DLD1 (cell line): ENCODE measurements at regions not wholly inside any gene's neighbourhood (a gene's known extent, or its start where the extent isn't known, plus 50 kb on each side); places are given as distances from the start of the nearest gene placed in this dataset.
"Not testable (repeated sequence)": the region's sequence is repeated elsewhere in the genome, so short reads cannot be mapped to it uniquely, and the experiment has no call there.

Experiments
- in situ Hi-C: cut with HindIII; loops from 2 replicates; pipeline ENCODE4 v1.10.0; 2017; ENCODE audit warnings: low sequenced_read_pairs

DNA sequence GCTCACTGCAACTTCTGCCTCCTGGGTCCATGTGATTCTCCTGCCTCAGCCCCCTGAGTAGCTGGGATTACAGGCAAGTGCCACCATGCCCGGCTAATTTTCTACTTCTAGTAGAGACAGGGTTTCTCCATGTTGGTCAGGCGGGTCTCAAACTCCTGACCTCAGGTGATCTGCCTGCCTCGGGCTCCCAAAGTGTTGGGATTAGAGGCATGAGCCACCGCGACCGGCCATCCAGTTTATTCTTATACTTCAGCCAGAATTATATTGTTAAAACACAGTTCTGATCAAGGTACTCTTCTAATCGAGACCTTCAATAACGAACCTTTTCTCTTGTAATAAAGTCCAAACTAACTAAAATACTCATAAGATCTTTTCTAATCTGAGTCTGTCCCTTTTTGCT lies 119.6 kb upstream of the FAR2 start:
- in situ Hi-C loops = not testable (repeated sequence)

DNA sequence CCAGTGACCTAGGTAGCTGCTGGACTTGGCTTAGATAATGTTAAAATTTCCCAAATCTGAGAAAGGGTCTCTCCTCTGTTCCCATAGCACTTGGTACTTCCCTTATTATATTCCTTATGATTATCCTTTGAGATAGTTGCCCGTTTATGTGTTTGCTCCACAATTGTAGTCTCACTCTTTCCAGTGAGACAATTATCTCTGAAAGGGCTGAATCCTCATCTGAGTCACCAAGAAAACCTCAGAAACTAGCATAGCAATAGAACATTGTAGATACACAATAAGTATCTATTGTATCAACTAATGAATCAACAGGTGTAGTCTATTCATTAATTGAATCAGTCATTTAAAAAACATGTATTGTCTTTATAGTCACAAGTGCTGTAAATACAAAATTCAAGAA lies 119.1 kb upstream of the FAR2 start:
- in situ Hi-C loops = no loop called here

DNA sequence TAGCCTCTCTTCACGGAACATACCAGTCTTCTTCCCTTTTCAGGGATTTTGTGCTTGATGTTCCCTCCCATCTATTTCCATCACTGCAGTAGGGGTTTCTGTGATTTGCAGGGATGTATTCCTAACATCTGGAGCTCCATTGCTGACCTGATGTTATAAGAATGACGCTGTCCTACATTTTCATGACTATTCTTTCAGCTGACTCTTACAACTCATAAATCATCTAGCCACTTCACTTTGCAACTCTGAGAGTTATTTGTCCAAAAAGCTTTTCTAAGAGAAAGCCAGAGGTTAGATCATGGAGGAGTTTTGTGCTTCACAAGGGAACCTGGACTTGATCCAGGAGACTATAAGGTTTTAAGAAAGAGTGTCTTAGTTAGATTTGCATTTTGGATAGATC lies 116.6 kb upstream of the FAR2 start:
- in situ Hi-C loops = no loop called here

DNA sequence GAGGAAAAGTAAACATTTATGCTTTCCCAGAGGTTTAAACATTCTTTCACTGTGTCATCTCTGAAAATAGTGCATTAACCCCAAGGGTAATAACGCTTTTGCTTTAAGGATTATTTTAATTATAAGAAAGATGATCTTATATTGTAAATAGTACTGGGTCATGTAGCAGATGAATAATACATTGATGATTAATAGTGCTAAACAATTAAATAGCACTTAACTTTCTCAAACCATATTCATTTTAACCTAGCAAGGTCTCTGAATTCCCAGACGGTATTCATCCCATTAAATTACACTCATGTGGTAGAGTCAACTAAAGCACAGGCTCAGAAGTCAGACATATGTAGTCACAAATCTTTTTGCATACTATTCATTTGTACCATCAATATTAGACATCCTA lies 115.6 kb upstream of the FAR2 start:
- in situ Hi-C loops = no loop called here

DNA sequence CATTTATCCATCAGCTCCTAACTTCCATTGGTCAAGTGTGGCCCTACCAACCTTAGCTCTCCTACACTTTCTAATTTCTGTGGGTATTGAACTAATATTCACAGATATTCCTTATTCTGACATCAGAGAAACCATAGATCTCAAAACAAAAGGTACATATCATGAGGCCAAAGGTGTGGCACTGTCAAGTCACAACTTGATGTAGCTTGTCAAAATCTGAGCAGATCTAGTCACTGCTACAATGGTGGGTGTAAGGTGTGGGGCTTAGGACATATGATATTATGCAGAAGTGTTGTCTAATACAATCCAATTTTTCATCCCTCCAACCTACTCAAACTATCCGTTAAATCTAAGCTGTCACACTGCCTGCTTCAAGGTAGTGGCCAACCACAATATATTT lies 114.0 kb upstream of the FAR2 start:
- in situ Hi-C loops = no loop called here

DNA sequence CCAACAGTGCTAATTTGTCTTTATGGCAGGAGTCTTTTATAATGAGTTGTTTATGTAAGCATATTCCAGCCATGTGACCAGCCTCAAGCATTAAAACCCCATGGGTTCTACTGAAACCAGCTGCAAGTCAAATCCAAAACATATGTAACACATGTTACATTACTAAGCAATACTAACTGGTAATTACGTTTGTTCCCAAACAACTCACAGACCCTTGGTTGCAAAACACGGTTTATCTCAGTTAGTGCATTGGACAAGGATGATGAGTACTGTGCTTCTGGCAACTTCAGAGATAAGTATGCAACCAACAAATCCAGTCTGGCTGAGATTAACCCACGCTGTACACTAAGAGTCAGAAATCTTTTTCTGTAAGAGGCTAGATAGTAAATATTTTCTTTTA lies 110.1 kb upstream of the FAR2 start:
- in situ Hi-C loops = no loop called here

DNA sequence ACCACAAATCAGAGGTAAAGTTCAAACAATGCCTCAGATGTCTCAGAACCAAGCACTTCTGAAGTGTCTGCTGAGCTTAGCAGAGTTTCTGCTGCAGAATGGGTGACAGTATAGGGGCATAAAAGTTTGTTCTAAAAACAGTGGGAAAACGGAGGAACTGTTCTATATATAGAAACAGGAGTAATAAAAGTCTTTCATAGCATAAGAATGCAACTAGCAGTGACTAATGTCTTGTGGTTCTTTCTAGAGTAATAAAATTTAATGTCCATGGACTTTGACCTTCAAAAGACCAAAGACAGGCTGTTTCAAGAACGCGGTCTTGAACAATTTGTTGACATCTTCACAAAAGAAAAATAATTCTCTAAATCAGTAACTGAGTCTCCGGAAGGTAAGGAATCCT lies 107.5 kb upstream of the FAR2 start:
- in situ Hi-C loops = no loop called here

DNA sequence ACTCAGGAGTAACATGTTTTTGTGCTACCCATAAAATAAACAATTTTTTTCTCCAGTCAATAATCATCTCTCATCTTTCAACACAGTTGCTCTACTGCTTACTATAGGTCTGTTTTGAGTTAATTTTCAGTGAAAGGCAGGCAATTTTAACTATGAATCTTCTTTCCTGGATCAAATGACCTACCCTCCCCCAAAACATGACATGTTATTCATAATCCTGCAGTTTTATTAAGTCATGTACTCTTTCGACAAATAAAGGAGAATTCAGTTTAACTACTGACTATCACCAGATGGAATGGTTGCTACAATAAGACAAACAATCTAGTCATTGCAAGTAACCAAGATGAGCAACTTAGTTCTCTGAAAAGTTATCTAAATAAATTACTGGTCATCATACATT lies 106.0 kb upstream of the FAR2 start:
- in situ Hi-C loops = no loop called here

DNA sequence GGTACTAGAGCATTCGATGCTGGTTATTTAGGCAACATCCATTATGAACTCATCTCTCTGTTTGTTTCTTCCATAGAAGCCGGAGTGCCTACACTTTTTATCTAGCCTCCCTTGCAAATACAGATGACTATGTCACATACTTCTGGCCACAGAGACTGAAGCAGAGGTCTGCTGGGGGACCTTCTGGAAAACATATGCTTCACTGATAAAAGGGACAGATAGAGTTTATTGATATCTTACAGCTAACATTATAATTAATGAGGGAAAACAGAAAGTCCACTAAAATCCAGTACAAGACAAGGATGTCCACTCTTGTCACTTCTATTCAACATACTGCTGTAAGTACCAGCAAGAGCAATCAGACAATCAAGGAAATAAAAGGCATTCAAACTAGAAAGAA lies 104.3 kb upstream of the FAR2 start:
- in situ Hi-C loops = no loop called here

DNA sequence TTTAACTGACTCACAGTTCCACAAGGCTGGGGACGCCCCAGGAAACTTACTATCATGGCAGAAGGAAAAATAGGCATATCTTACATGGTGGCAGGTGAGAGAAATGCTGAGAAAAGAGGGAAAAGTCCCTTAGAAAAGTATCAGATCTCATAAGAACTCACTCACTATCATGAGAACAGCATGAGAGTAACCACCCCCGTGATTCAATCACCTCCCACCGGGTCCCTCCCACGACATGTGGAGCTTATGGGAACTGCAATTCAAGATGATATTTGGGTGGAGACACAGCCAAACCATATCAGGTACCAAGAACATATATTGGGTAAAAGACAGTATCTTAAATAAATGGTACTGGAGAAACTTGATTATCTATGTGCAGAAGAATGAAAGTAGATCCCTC lies 100.3 kb upstream of the FAR2 start:
- in situ Hi-C loops = no loop called here

DNA sequence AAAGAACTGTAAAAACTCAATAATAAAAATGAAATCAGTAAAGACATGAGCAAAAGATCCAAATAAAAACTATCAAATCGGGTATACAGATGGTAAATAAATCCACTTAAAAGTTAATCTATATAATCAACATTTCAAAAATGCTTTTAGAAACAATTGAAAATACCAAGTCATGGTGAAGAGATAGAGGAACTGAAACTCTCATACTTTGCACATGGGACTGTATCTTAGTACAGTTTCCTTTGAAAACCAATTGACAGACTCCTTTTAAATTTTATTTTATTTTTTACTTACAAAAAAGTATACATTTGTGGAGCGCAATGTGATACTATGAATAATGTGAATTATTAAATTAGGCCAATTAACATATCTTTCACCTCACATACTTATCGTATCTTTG lies 98.6 kb upstream of the FAR2 start:
- in situ Hi-C loops = no loop called here

DNA sequence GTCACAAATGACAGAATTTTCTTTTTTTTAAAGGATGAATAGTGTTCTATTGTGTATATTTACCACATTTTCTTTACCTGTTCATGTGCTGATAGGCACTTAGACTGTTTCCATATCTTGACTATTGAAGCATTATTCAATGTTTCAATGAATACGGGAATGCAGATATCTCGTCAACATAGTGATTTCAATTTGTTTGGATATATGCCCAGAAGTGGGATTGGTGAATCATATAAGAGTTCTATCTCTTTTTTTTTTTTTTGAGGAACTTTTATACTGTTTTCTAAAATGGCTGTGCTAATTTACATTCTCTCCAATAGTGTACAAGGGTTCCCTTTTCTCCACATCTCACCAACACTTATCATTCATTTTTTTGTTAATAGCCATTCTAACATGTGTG lies 97.9 kb upstream of the FAR2 start:
- in situ Hi-C loops = no loop called here

DNA sequence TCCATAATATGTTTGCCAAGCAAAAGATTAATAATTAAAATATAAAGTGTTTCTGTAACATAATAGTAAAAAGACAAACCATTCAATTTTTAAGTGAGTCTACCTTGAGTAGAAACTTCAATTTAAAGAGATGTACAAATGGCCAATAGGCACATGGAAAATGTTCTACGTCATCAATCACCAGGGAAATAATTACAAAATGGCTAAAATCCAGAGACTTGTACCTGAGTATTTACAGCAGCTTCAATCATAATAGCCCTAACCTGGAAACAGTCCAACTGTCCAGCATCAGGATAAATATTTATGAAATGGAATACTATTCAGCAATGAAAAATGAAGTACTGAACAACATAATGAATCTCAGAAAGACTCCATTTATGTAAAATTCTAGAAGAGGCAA lies 95.5 kb upstream of the FAR2 start:
- in situ Hi-C loops = no loop called here

DNA sequence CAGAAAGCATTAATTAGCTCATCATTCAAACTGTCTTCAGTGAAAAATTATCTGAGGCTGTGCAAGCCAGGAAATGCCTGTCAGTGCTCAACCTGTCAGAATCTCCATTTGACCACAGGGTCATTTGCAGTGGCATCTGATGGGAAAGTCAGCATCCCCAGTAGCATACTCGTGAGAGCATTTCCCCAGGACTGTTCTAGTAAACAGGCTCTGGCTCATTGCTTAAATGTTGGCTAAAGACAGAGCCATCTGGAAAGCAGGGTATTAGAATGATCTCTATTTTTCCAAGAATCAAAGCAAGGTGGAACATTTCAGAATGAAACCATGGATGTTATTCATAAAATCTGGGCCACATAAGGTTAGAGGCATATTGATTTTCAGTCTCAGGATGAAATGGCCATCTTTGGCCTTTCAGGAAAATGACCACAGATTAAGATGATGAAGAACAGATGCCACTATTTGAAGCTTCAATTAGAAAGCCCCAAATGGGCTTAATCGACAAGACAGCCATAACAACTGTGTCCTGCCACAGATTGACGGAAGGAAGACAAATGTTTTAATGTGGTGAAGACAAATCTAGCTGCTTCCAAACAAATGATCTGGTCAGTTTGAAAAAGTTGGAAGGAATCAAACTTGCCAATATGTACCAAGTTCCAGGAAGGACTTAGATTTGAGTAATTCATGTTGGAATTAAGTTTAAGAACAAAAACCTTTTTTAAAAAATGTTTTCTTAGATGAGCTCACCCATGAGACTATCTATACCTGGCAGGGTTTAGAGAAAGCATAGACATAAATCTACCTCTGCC lies 94.0 kb upstream of the FAR2 start:
- in situ Hi-C loops = no loop called here

DNA sequence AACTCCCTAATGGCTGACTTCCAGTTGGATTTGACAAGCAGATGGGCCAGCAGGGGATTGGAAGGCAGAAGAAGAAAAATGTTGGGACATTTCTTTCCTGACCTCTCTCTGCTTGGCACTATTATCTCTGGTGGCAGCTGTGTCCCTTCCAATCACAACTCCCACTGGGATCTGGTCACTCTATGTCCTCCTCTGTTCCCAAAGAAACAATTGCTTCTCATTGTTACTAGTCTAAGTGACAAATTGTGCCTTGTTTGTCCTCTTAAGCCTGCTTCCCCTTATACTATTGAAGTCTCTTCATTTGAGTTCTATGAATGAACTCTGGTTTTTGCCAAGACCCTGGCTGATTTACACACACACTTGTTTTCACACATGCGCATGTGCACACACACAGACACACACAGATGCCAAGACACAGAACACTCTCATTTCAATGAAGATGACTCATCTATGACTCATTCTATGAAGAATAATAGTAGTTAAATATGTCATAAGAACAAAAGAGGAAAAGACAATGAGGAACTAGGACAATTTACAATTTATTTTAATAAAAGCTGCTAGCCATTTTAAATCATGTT lies 83.0 kb upstream of the FAR2 start:
- in situ Hi-C loops = no loop called here

DNA sequence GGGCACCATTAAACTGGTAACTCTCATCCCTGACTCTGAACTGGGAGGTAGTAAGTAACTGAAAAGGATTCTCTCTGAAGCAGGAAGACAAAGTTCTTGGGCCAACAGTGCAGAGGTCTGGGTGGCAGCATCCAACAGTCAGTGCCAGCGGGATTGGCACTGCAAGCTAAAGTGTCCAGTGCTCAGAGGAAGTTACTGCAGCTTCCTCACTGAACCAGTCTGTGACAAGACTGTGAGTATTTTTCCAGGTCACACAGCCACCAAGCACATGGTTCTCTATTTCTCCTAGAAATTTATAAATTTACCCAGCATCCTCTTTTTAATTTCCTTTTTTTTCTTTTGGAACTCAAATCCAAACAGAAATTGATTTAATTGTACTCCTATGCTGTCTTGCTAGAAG lies 81.6 kb upstream of the FAR2 start:
- in situ Hi-C loops = no loop called here

DNA sequence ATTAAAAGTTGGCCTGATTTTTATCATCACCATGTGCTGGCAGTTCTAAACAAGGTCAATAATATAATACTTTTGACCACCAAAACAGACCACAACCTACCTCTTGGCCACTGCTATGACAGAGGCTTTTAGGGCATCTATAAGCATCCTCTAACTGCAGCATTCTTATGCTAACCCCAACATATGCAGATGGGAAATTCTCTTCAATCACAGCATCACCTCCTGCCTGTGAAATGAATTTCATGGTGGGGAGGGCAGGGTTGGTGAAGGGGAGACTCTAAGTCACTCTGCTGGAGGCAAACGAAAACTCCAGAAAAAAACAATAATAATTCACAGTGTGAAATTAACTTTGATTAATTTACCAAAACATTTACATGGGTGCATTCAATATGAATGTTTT lies 78.8 kb upstream of the FAR2 start:
- in situ Hi-C loops = no loop called here

DNA sequence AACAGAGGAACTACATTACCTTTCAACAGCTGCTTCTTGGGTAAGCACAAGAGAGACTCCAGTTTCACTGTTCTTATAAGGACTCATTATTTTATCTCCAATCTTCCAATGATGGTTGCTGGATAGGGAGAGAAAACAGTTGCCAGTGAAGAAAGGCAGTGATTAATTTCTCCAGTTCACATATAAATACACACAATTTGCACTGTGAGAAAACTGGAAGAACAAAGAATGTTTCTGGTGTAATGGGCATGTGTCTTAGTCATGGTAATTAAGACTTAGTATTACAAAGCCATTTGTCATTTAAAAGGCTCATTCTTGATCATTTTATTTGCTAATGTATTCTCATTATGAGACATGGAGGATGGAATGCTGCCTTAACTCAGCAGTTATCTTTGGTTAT lies 78.0 kb upstream of the FAR2 start:
- in situ Hi-C loops = no loop called here

DNA sequence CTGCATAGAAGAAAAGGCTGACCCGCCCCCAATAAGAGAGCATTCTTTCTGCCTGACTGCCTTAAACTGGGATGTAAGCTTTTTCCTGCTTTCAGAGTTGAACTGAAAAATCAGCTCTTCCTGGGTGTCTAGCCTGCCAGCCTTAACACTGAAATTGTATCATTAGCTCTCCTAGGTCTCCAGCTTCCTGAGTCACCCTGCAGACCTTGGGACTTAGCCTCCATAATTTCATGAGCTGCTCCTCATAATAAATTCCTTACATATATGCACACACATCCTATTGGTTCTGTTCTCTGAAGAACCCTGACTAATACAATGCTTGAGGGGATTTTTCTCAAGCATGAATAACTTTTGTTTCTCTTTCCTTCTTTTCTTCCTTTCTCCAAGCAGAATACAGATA lies 76.4 kb upstream of the FAR2 start:
- in situ Hi-C loops = no loop called here

DNA sequence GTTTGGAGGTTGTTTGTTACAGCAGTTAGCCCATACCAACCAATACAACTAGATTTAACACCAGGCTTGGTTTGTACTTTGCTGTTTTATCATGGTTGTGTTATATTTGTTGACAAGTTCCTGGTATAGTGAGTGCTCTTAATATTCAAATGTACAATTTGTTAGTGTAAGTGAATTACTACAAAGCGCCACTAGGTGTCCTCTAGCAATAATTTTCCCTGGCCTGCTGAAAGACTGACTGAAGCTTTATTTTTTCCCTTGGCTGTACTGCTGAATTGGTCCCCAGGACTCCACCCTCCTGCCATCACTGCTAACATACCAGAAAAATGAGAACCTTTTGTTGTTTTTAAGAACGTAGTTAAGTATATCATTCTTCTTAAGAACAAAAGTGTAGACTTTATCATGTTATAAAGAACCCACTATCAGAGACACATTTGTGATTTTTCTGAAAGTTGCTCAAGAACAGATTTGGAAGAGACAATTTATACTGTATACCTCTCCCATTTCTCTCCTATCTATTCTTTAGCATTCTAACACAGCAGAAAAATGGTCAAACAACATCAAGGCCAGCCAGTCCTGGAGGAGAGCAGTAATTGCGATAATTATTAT lies 75.3 kb upstream of the FAR2 start:
- in situ Hi-C loops = no loop called here

DNA sequence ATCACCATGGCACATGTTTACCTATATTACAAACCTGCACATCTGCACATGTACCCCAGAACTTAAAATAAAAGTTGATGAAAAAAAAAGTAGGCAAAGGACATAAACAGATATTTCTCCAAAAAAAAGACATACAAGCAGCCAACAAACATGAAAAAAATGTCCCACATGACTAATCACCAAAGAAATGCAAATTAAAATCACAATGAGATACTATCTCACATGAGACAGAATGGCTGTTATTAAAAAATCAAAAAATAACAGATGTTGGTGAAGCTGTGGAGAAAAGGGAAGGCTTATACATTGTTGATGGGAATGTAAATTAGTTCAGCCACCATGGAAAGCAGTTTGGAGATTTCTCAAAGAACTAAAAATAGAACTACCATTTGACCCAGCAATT lies 68.0 kb upstream of the FAR2 start:
- in situ Hi-C loops = no loop called here

DNA sequence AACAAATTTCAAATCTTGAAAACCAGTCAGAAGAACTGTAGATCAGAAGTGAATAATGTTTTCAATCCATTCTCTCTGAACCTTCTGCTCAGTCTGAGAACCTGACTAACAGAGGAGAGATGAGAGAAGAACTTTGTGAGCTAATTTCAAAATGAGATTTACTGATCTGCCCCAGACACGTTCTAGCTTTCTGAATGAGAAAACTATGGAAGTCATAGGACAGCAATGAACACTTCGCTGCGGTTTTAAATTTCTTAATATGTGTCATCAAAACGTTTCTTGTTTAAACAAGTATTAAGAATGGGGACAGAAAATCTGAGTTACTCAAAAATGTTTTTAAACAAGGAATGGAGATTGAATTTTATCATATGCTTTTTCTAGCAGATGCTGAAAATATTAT lies 66.6 kb upstream of the FAR2 start:
- in situ Hi-C loops = no loop called here
